PC-3 (cell line): ENCODE measurements at regions not wholly inside any gene's neighbourhood (a gene's known extent, or its start where the extent isn't known, plus 50 kb on each side); places are given as distances from the start of the nearest gene placed in this dataset.

ENCODE experiments used
- ATAC-seq: fragments of 200-7000 bp; cut with Tn5 transposase; 2 replicates; pipeline ENCODE4 v1.9.1; 2020; ENCODE audit warnings: mild to moderate bottlenecking, moderate library complexity
- BruUV-seq: library from RNA; stranded (reverse); fragments of 400-500 nt; replicated peaks from 2 replicates; lab custom pipeline; 2021; lab: Mats Ljungman, UMichigan
- CTCF ChIA-PET: fragments of 300-600 bp; sonication (Branson Sonifier 250); formaldehyde crosslinking; loops from one replicate; lab custom pipeline; 2022; ENCODE audit warnings: antibody characterized with exemption; lab: Charles Lee
- POLR2A ChIA-PET: fragments of 300-600 bp; sonication (Branson Sonifier 250); formaldehyde crosslinking; loops from one replicate; lab custom pipeline; 2022; ENCODE audit warnings: antibody characterized with exemption; ENCODE audit not compliant: unreplicated experiment; lab: Charles Lee
- DNase-seq: peaks from one replicate; pipeline ENCODE4 v3.0.0-alpha.2; 2015
- H2AFZ ChIP-seq: fragments of 300-600 bp; sonication (generic); 2 replicates; pipeline ENCODE4 v1.6.0; 2016; ENCODE audit warnings: antibody characterized with exemption, low read length
- H3F3A ChIP-seq: fragments of 300-600 bp; sonication (generic); one replicate; pipeline ENCODE4 v1.6.0; 2017; ENCODE audit warnings: antibody characterized with exemption, low read length, control low read depth, mild to moderate bottlenecking; ENCODE audit not compliant: unreplicated experiment
- H3K27ac ChIP-seq: fragments of 300-600 bp; sonication (generic); 2 replicates; pipeline ENCODE4 v1.5.1; 2016; ENCODE audit warnings: mild to moderate bottlenecking, low read length
- H3K27me3 ChIP-seq: fragments of 300-600 bp; sonication (generic); 2 replicates; pipeline ENCODE4 v1.6.1; 2016; ENCODE audit warnings: low read length, mixed read lengths
- H3K36me3 ChIP-seq: fragments of 300-600 bp; sonication (generic); 2 replicates; pipeline ENCODE4 v1.6.1; 2016; ENCODE audit warnings: low read depth, mixed run types, low read length, mixed read lengths
- H3K4me1 ChIP-seq: fragments of 300-600 bp; sonication (generic); 2 replicates; pipeline ENCODE4 v1.5.1; 2016; ENCODE audit warnings: low read length; ENCODE audit not compliant: insufficient read depth
- H3K4me2 ChIP-seq: fragments of 300-600 bp; sonication (generic); 2 replicates; pipeline ENCODE4 v1.6.0; 2016; ENCODE audit warnings: low read length
- H3K4me3 ChIP-seq: fragments of 300-600 bp; sonication (generic); 2 replicates; pipeline ENCODE4 v1.5.1; 2016; ENCODE audit warnings: mild to moderate bottlenecking, low read length, mixed read lengths
- H3K79me2 ChIP-seq: fragments of 300-600 bp; sonication (generic); 2 replicates; pipeline ENCODE4 v1.6.1; 2017; ENCODE audit warnings: low read length, mixed read lengths
- H3K9ac ChIP-seq: fragments of 300-600 bp; sonication (generic); 2 replicates; pipeline ENCODE4 v1.6.0; 2016; ENCODE audit warnings: mild to moderate bottlenecking, low read length
- H3K9me2 ChIP-seq: fragments of 300-600 bp; sonication (generic); replicated peaks from 2 replicates; pipeline ENCODE4 v1.6.1; 2016; ENCODE audit warnings: mixed run types, low read length, mixed read lengths
- H3K9me3 ChIP-seq: fragments of 300-600 bp; sonication (generic); 2 replicates; pipeline ENCODE4 v1.6.1; 2016; ENCODE audit warnings: low read length, mixed read lengths
- H4K20me1 ChIP-seq: fragments of 300-600 bp; sonication (generic); 2 replicates; pipeline ENCODE4 v1.6.1; 2016; ENCODE audit warnings: low read length, mixed read lengths
- EZH2 ChIP-seq: fragments of 300-600 bp; sonication (generic); IDR thresholded peaks from one replicate; pipeline ENCODE4 v1.6.1; 2017; ENCODE audit warnings: antibody characterized with exemption, mild to moderate bottlenecking, low read length; ENCODE audit not compliant: unreplicated experiment
- EZH2phosphoT487 ChIP-seq: fragments of 300-600 bp; sonication (generic); IDR thresholded peaks from 2 replicates; pipeline ENCODE4 v1.6.1; 2018; ENCODE audit warnings: mild to moderate bottlenecking, antibody characterized with exemption, low read length, borderline replicate concordance
- intact Hi-C: fragments of 100-400 bp; cut with micrococcal nuclease; formaldehyde crosslinking; loops from 2 replicates; pipeline ENCODE4 v1.9.0; 2023
- TF ChIP-seq, protein P1 (sequence below): fragments of 300-600 bp; sonication (generic); conservative IDR thresholded peaks from 2 replicates; pipeline ENCODE4 v1.5.1; 2017; ENCODE audit warnings: antibody characterized with exemption, low read depth, mild to moderate bottlenecking, low read length

DNA sequence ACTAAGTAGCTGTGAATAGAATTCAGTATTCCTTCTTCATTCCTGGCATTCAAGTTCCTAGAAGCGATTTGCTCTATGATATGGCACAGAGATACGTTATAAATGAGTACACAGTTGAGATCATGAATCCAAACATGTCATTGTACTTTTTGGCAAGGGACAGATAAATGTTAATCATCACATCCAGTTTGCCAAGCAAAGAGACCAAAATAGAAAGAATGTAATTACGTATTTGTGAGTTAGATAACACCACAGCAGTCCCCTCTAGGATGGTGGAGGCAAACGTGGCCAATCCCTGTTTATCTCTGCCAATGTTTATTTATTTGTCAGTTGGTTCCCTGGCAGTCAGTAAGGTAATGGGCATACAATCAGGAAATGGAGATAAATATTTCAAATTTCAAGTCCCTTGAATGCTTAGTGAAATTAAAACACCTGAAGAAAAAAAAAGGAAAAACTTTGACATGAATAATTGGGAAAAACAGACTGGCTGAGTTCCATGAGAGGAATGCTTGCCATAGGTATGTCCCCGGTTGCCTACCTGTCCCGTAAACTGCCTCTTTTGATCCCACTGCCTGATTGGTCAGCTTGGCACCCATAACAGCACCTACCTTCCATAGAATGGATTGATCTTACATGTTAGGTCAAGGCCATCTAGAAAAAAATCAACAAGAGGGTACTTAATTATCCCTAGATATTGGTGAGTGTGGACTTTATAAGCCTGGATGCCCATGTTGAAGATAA is 451.1 kb upstream of the NETO1 start:
- Histone ChIP-seq H3K4me1 (peaks cover 49% of the 10 kb centered on the region), H2AFZ (peak overlapping the region; percentile 31), H3K79me2 (peaks cover 6% of the 10 kb centered on the region), H3K36me3 (no peaks in the 10 kb centered on the region), H3K4me3 (peak overlapping the region; percentile 29; the same call in 1 of the 2 replicates), H3K9me2 (no peaks in the 10 kb centered on the region), H4K20me1 (no peaks in the 10 kb centered on the region), H3K27ac (peak overlapping the region; percentile 87), H3K4me2 (peak overlapping the region; percentile 64), H3K9me3 (no peaks in the 10 kb centered on the region), H3K27me3 (no peaks in the 10 kb centered on the region), H3K9ac (peak overlapping the region; percentile 50), H3F3A (no peaks in the 10 kb centered on the region)
- ChIA-PET CTCF (no interaction called here), POLR2A (no interaction called here)
- TF ChIP-seq EZH2 (no peak), EZH2phosphoT487 (no peak)
- TF ChIP-seq, protein P1, sequence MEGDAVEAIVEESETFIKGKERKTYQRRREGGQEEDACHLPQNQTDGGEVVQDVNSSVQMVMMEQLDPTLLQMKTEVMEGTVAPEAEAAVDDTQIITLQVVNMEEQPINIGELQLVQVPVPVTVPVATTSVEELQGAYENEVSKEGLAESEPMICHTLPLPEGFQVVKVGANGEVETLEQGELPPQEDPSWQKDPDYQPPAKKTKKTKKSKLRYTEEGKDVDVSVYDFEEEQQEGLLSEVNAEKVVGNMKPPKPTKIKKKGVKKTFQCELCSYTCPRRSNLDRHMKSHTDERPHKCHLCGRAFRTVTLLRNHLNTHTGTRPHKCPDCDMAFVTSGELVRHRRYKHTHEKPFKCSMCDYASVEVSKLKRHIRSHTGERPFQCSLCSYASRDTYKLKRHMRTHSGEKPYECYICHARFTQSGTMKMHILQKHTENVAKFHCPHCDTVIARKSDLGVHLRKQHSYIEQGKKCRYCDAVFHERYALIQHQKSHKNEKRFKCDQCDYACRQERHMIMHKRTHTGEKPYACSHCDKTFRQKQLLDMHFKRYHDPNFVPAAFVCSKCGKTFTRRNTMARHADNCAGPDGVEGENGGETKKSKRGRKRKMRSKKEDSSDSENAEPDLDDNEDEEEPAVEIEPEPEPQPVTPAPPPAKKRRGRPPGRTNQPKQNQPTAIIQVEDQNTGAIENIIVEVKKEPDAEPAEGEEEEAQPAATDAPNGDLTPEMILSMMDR = no peak
- TSS peak; percentile 85 for BruUV-seq
- intact Hi-C loops = loop anchor here (1.0 to 2.0 kb wide), 2 partner anchors 36 to 182 kb away; no protein-coding TSS in a partner anchor
- ATAC-seq (peak; percentile 89), DNase-seq (peak; percentile 91)

DNA sequence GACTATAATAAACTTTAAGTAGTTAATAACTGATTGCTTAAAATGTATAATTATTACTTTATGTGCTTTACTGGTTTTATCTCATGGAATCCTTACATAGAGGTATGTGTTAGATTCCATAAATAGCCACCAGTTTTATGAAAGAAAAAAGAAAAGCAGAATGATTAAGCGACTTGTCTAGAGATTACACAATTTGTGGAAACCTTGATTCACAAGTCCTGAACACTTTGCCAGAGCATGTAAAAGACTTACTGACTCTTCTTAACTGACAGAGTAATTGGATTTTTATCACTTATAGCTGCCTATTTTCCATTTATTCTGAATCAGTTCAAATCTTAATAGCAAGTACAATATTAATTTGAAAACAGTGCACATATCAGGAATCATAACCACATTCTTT is 448.7 kb upstream of the NETO1 start:
- Histone ChIP-seq H3K27ac (no peak overlapping the region), H4K20me1 (no peaks in the 10 kb centered on the region), H3K36me3 (no peaks in the 10 kb centered on the region), H3K9me2 (no peaks in the 10 kb centered on the region), H3K27me3 (no peaks in the 10 kb centered on the region), H3K9ac (no peak overlapping the region), H3K4me3 (no peak overlapping the region), H3K79me2 (no peaks in the 10 kb centered on the region), H2AFZ (no peak overlapping the region), H3K4me2 (no peak overlapping the region), H3K4me1 (peaks cover 31% of the 10 kb centered on the region), H3F3A (no peaks in the 10 kb centered on the region), H3K9me3 (no peaks in the 10 kb centered on the region)
- no peak for TF ChIP-seq EZH2
- TF ChIP-seq EZH2phosphoT487 = no peak
- TF ChIP-seq, protein P1 = no peak
- ATAC-seq = no peak
- CTCF ChIA-PET = no interaction called here
- peak; percentile 20 for DNase-seq
- POLR2A ChIA-PET = no interaction called here
- no TSS peak for BruUV-seq
- intact Hi-C loops = no loop called here

DNA sequence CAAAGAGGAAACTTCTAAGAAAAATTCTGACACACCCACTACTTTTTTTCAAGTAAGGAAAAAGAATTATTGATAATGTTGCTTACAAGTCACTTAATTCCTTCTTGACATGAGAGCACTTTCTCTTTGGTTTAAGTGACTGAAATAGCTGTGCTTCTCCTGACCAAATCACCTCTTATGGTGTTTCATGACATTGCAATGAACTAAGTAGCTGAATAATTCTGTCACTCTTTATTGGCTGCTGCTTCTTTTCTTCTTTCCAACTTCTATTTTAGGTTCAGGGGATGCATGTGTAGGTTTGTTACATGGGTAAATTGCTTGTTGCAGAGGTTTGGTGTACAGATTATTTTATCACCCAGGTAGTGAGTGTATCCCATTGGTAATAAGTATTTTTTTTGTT is 447.6 kb upstream of the NETO1 start:
- intact Hi-C loops = no loop called here
- no TSS peak for BruUV-seq
- Histone ChIP-seq H3K4me2 (no peak overlapping the region), H3K36me3 (no peaks in the 10 kb centered on the region), H3K9me2 (no peaks in the 10 kb centered on the region; the same call in 1 of the 2 replicates), H3K27me3 (no peaks in the 10 kb centered on the region), H3K79me2 (no peaks in the 10 kb centered on the region), H2AFZ (no peak overlapping the region), H3K27ac (no peak overlapping the region), H3K9me3 (no peaks in the 10 kb centered on the region), H4K20me1 (no peaks in the 10 kb centered on the region), H3K9ac (no peak overlapping the region), H3F3A (no peaks in the 10 kb centered on the region), H3K4me1 (peaks cover 31% of the 10 kb centered on the region), H3K4me3 (no peak overlapping the region)
- CTCF ChIA-PET = no interaction called here
- POLR2A ChIA-PET = no interaction called here
- DNase-seq (no peak), ATAC-seq (no peak)
- no peak for TF ChIP-seq EZH2phosphoT487
- no peak for TF ChIP-seq EZH2
- TF ChIP-seq, protein P1 = no peak
